ENCODE measurements at regions not wholly inside any gene's neighbourhood (a gene's known extent, or its start where the extent isn't known, plus 50 kb on each side); places are given as distances from the start of the nearest gene placed in this dataset.

GRCh38 chr14:38724621-38725020 is 378.4 kb downstream of the SEC23A start:
- FAIRE-seq = no peak
- H3K4me3 ChIP-seq (replicated peaks in 1 of 3; ENCODE audit: insufficient read depth in 1 of 3, low read depth in 2 of 3, low read length in 3 of 3) = no peak overlapping the region
- CTCF ChIA-PET (ENCODE audit: low intra/inter-chr PET ratio, low total read pairs) = no interaction called here
- no peak overlapping the region for H3K4me2 ChIP-seq (ENCODE audit: low read depth, low read length)
- no peak overlapping the region for H3K27ac ChIP-seq (ENCODE audit: extremely low read length, insufficient read depth, low read length)
- in situ Hi-C loops (cut with HindIII; ENCODE audit: extremely low pct_ligation_motif_present, low pct_unique_long_range_greater_than_20kb) = loop anchor here (5.0 kb wide), 2 partner anchors 143 to 288 kb away; no protein-coding TSS in a partner anchor
- no peaks in the 10 kb centered on the region for H4K20me1 ChIP-seq (ENCODE audit: insufficient read depth, low read length)
- no TSS peak for BruUV-seq (replicated peaks)
- no peaks in the 10 kb centered on the region for H3K4me1 ChIP-seq (ENCODE audit: insufficient read depth, low read length)
- no peak for DNase-seq (ENCODE audit: low spot score)
- no peaks in the 10 kb centered on the region for H3K27me3 ChIP-seq (ENCODE audit: control insufficient read depth in 1 of 2, insufficient read depth in 2 of 2, low read length in 2 of 2)
- H3K9ac ChIP-seq (ENCODE audit: insufficient read depth, low read depth, low read length) = no peak overlapping the region
- no peak for ATAC-seq
- no peak overlapping the region for H2AFZ ChIP-seq (ENCODE audit: low read length)
- POLR2A ChIA-PET = no interaction called here
- H3K9me3 ChIP-seq (ENCODE audit: low read length) = no peaks in the 10 kb centered on the region
- TF ChIP-seq ATF7 (IDR thresholded peaks at IDR 0.05) = peak; percentile 69
- TF ChIP-seq ATF7 (CRISPR knock-in tag; IDR thresholded peaks at IDR 0.05) = no peak
- no peak for TF ChIP-seq RARG (CRISPR knock-in tag; IDR thresholded peaks at IDR 0.05; ENCODE audit: low read depth)
- H3K36me3 ChIP-seq (replicated peaks in 1 of 2; ENCODE audit: control insufficient read depth in 1 of 2, insufficient read depth in 2 of 2, low read length in 2 of 2) = no peaks in the 10 kb centered on the region
- WGBS (ENCODE audit: low lambda C conversion rate) = 2% methylated on average over 3 of the region's 3 CpGs
- intact Hi-C loops (cut with micrococcal nuclease; ENCODE audit: unreplicated experiment) = loop anchor here (5.0 kb wide), 1 partner anchor 117 kb away; no protein-coding TSS in a partner anchor
- H3K79me2 ChIP-seq (ENCODE audit: insufficient read depth, low read length) = no peaks in the 10 kb centered on the region

- POLR2A ChIA-PET = no interaction called here
- in situ Hi-C loops (cut with HindIII; ENCODE audit: extremely low pct_ligation_motif_present, low pct_unique_long_range_greater_than_20kb) (loop anchor here (5.0 kb wide), 2 partner anchors 143 to 288 kb away; no protein-coding TSS in a partner anchor), intact Hi-C loops (cut with micrococcal nuclease; ENCODE audit: unreplicated experiment) (loop anchor here (5.0 kb wide), 1 partner anchor 117 kb away; no protein-coding TSS in a partner anchor)
- H3K27ac ChIP-seq (ENCODE audit: extremely low read length, insufficient read depth, low read length) = no peak overlapping the region
- CTCF ChIA-PET (ENCODE audit: low intra/inter-chr PET ratio, low total read pairs) = interaction anchor here (1.2 kb wide), 1 partner anchor 291 kb away, joined by 5 read pairs; no protein-coding TSS in a partner anchor
- no peak overlapping the region for H3K9ac ChIP-seq (ENCODE audit: insufficient read depth, low read depth, low read length)
- no peaks in the 10 kb centered on the region for H3K27me3 ChIP-seq (ENCODE audit: control insufficient read depth in 1 of 2, insufficient read depth in 2 of 2, low read length in 2 of 2)
- DNase-seq (ENCODE audit: low spot score) = no peak
- no peaks in the 10 kb centered on the region for H3K4me1 ChIP-seq (ENCODE audit: insufficient read depth, low read length)
- H4K20me1 ChIP-seq (ENCODE audit: insufficient read depth, low read length) = no peaks in the 10 kb centered on the region
- ATAC-seq = no peak
- H3K79me2 ChIP-seq (ENCODE audit: insufficient read depth, low read length) = no peaks in the 10 kb centered on the region
- 9% methylated on average over 5 of the region's 5 CpGs for WGBS (ENCODE audit: low lambda C conversion rate)
- H2AFZ ChIP-seq (ENCODE audit: low read length) = no peak overlapping the region
- no peaks in the 10 kb centered on the region for H3K36me3 ChIP-seq (replicated peaks in 1 of 2; ENCODE audit: control insufficient read depth in 1 of 2, insufficient read depth in 2 of 2, low read length in 2 of 2)
- BruUV-seq (replicated peaks) = no TSS peak
- H3K9me3 ChIP-seq (ENCODE audit: low read length) = no peaks in the 10 kb centered on the region
- FAIRE-seq = no peak
- H3K4me2 ChIP-seq (ENCODE audit: low read depth, low read length) = no peak overlapping the region
- H3K4me3 ChIP-seq (replicated peaks in 1 of 3; ENCODE audit: insufficient read depth in 1 of 3, low read depth in 2 of 3, low read length in 3 of 3) = no peak overlapping the region
- TF ChIP-seq, protein P1, sequence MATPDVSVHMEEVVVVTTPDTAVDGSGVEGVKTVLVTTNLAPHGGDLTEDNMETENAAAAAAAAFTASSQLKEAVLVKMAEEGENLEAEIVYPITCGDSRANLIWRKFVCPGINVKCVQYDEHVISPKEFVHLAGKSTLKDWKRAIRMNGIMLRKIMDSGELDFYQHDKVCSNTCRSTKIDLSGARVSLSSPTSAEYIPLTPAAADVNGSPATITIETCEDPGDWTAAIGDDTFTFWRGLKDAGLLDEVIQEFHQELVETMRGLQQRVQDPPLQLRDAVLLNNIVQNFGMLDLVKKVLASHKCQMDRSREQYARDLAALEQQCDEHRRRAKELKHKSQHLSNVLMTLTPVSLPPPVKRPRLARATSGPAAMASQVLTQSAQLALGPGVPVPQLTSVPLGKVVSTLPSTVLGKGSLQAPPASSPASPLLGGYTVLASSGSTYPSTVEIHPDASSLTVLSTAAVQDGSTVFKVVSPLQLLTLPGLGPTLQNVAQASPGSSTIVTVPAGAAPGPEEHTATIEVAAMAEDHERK (CRISPR knock-in tag; IDR thresholded peaks at IDR 0.05; ENCODE audit: low read depth) = no peak
- TF ChIP-seq KIAA2018 (CRISPR knock-in tag; IDR thresholded peaks at IDR 0.05; ENCODE audit: borderline replicate concordance) (no peak), PHF21A (CRISPR knock-in tag; IDR thresholded peaks at IDR 0.05) (no peak), FOXA3 (CRISPR knock-in tag; IDR thresholded peaks at IDR 0.05) (no peak), TP53 (CRISPR knock-in tag; conservative IDR thresholded peaks at IDR 0.05) (no peak), CBX5 (CRISPR knock-in tag; IDR thresholded peaks at IDR 0.05; ENCODE audit: borderline replicate concordance) (no peak), MAFF (IDR thresholded peaks at IDR 0.05; ENCODE audit: low read depth, low read length) (no peak)
Observed at GRCh38 chr14:38723959-38724358, 379.1 kb downstream of the SEC23A start.

Measured in HepG2 (cell line).